Vagina (tissue), 2 donors: ENCODE measurements at regions not wholly inside any gene's neighbourhood (a gene's known extent, or its start where the extent isn't known, plus 50 kb on each side); places are given as distances from the start of the nearest gene placed in this dataset.

Experiments
- POLR2A ChIP-seq, 2 donors: fragments of 450-650 bp; IDR thresholded peaks; one replicate each; pipeline ENCODE4 v1.6.1; 2017; ENCODE audit warnings: antibody characterized with exemption in 2 of 2, mild to moderate bottlenecking in 2 of 2, moderate library complexity in 2 of 2
- POLR2AphosphoS5 ChIP-seq, 2 donors: sonication (generic); formaldehyde crosslinking; IDR thresholded peaks; one replicate each; pipeline ENCODE4 v1.9.0; 2017; ENCODE audit warnings: antibody characterized with exemption in 2 of 2, mild to moderate bottlenecking in 2 of 2, low read depth in 1 of 2; ENCODE audit not compliant: insufficient read depth in 1 of 2
- TF ChIP-seq, protein P1 (sequence below), 3 experiments: fragments of 450-650 bp in 2 of 3; fragments of 200-600 bp in 1 of 3; sonication (generic) in 1 of 3; IDR thresholded peaks; one replicate each; pipeline ENCODE4 v1.5.1; 2017 to 2019; ENCODE audit warnings: antibody characterized with exemption in 3 of 3, mild to moderate bottlenecking in 2 of 3, moderate library complexity in 2 of 3

DNA sequence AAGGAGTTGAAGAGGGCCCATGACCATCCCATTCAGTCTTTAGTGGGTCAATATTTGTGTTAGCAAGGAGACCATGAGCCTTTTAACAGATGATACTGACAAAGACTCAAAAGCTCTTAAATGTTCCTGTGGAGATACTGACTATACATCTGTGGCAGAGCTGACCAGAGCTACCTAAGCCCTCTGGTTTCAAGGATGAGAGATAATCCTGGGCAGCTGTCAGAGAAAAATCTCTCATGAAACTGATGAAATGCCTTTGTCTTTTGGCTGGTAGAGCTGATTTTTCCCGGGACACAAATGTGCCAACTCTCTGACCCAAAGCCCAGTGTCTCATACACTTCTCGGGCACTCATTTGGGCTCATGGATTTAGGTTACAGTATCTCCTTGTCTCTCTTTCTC, 100.9 kb downstream of the XCL2 start:
- TF ChIP-seq, protein P1, sequence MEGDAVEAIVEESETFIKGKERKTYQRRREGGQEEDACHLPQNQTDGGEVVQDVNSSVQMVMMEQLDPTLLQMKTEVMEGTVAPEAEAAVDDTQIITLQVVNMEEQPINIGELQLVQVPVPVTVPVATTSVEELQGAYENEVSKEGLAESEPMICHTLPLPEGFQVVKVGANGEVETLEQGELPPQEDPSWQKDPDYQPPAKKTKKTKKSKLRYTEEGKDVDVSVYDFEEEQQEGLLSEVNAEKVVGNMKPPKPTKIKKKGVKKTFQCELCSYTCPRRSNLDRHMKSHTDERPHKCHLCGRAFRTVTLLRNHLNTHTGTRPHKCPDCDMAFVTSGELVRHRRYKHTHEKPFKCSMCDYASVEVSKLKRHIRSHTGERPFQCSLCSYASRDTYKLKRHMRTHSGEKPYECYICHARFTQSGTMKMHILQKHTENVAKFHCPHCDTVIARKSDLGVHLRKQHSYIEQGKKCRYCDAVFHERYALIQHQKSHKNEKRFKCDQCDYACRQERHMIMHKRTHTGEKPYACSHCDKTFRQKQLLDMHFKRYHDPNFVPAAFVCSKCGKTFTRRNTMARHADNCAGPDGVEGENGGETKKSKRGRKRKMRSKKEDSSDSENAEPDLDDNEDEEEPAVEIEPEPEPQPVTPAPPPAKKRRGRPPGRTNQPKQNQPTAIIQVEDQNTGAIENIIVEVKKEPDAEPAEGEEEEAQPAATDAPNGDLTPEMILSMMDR (IDR thresholded peaks at IDR 0.05): no peak
- no peak for TF ChIP-seq POLR2A (IDR thresholded peaks at IDR 0.05)
- no peak for TF ChIP-seq POLR2AphosphoS5 (IDR thresholded peaks at IDR 0.05; ENCODE audit: insufficient read depth in 1 of 2, low read depth in 1 of 2)
